OCI-LY3 (cell line): ENCODE measurements at regions not wholly inside any gene's neighbourhood (a gene's known extent, or its start where the extent isn't known, plus 50 kb on each side); places are given as distances from the start of the nearest gene placed in this dataset.

ENCODE experiments used
- EZH2phosphoT487 ChIP-seq: fragments of 200-600 bp; shearing (Covaris generic); IDR thresholded peaks from 2 replicates; pipeline ENCODE4 v1.6.1; 2018; ENCODE audit warnings: antibody characterized with exemption, mixed run types, low read depth
- TF ChIP-seq, protein P1 (sequence below): fragments of 200-600, 300-600 bp; sonication (generic); IDR thresholded peaks from 2 replicates; pipeline ENCODE4 v1.5.1; 2014; ENCODE audit warnings: antibody characterized with exemption, low read length, low read depth

DNA sequence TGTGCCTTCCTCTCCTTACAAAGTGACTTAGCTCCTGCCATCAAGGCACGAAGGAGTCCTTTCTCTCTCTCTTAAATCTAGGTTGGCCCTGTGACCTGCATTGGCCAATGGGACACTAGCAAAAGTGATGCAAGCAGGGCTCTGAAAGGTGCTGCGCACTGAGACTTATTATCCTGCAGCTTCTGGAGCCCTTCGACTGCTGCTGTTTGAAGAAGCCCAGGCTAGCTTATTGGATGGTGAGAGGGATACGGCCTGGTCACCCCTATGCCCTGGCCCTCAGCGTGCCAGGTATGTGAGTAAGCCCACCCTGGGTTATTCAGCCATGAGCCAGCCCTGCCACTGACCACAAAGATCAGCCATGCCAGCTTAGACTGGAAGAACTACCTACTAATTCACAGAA lies 74.5 kb upstream of the GGTLC1 start:
- TF ChIP-seq, protein P1, sequence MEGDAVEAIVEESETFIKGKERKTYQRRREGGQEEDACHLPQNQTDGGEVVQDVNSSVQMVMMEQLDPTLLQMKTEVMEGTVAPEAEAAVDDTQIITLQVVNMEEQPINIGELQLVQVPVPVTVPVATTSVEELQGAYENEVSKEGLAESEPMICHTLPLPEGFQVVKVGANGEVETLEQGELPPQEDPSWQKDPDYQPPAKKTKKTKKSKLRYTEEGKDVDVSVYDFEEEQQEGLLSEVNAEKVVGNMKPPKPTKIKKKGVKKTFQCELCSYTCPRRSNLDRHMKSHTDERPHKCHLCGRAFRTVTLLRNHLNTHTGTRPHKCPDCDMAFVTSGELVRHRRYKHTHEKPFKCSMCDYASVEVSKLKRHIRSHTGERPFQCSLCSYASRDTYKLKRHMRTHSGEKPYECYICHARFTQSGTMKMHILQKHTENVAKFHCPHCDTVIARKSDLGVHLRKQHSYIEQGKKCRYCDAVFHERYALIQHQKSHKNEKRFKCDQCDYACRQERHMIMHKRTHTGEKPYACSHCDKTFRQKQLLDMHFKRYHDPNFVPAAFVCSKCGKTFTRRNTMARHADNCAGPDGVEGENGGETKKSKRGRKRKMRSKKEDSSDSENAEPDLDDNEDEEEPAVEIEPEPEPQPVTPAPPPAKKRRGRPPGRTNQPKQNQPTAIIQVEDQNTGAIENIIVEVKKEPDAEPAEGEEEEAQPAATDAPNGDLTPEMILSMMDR: no peak
- no peak for TF ChIP-seq EZH2phosphoT487
